ENCODE measurements at regions not wholly inside any gene's neighbourhood (a gene's known extent, or its start where the extent isn't known, plus 50 kb on each side); places are given as distances from the start of the nearest gene placed in this dataset.

GRCh38 chr2:136434251-136434715 is 316.3 kb upstream of the CXCR4 start (continued):
- TF ChIP-seq RBM14 (IDR thresholded peaks at IDR 0.05; ENCODE audit: borderline replicate concordance, insufficient read depth, low read depth, low read length): no peak
- TF ChIP-seq SIN3B (IDR thresholded peaks at IDR 0.05; ENCODE audit: low read depth): no peak
- TF ChIP-seq ZNF24 (IDR thresholded peaks at IDR 0.05): no peak
- TF ChIP-seq AFF1 (IDR thresholded peaks at IDR 0.05; ENCODE audit: low read depth in 1 of 2, partially characterized antibody in 2 of 2): no peak
- TF ChIP-seq MED1 (CRISPR knock-in tag; IDR thresholded peaks at IDR 0.05; ENCODE audit: borderline replicate concordance): no peak
- TF ChIP-seq HNRNPH1 (optimal IDR thresholded peaks at IDR 0.05; ENCODE audit: low read depth, low read length): no peak
- no peak for TF ChIP-seq SNIP1 (IDR thresholded peaks at IDR 0.05; ENCODE audit: low read depth)
- TF ChIP-seq ZC3H8 (IDR thresholded peaks at IDR 0.05): no peak
- no peak for TF ChIP-seq NFRKB (IDR thresholded peaks at IDR 0.05; ENCODE audit: low read depth)
- TF ChIP-seq PTTG1 (tag; IDR thresholded peaks at IDR 0.05; ENCODE audit: low read depth): no peak
- TF ChIP-seq CEBPB (tag; IDR thresholded peaks at IDR 0.05): peak; percentile 89
- no peak for TF ChIP-seq PURB (CRISPR knock-in tag; IDR thresholded peaks at IDR 0.05; ENCODE audit: low read depth)
- TF ChIP-seq CEBPG (CRISPR knock-in tag; IDR thresholded peaks at IDR 0.05): peak; percentile 49; the same call in 1 of the 2 replicates
- TF ChIP-seq CEBPG (tag; conservative IDR thresholded peaks at IDR 0.05 in 1 of 2, IDR thresholded peaks at IDR 0.05 in 1 of 2): peak; percentile 89 to 94
- TF ChIP-seq HSF4 (CRISPR knock-in tag; IDR thresholded peaks at IDR 0.05; ENCODE audit: borderline replicate concordance): no peak
- peak; percentile 79 for TF ChIP-seq IRF9 (tag; IDR thresholded peaks at IDR 0.05)
- no peak for TF ChIP-seq NR2C1 (IDR thresholded peaks at IDR 0.05)
- peak; percentile 43; the same call in 1 of the 2 replicates for TF ChIP-seq NR2C1 (tag; IDR thresholded peaks at IDR 0.05)
- TF ChIP-seq KAT2B (IDR thresholded peaks at IDR 0.05; ENCODE audit: low read depth, low read length): no peak
- TF ChIP-seq CBX3 (IDR thresholded peaks at IDR 0.05; ENCODE audit: borderline replicate concordance in 1 of 2, low read length in 2 of 2): no peak
- TF ChIP-seq ZBTB33 (CRISPR knock-in tag; IDR thresholded peaks at IDR 0.05): no peak
- TF ChIP-seq TCF3 (CRISPR knock-in tag; IDR thresholded peaks at IDR 0.05): peak; percentile 21; the same call in 1 of the 2 replicates
